Retinal pigment epithelial cell (primary cell): ENCODE measurements at regions not wholly inside any gene's neighbourhood (a gene's known extent, or its start where the extent isn't known, plus 50 kb on each side); places are given as distances from the start of the nearest gene placed in this dataset.

Source experiments
- DNase-seq: peaks from one replicate; pipeline ENCODE4 v3.0.0-alpha.2; 2010; ENCODE audit warnings: low read depth
- H3K4me3 ChIP-seq: 2 replicates; pipeline ENCODE4 v1.5.1; 2011; ENCODE audit warnings: mild to moderate bottlenecking, low read length, control low read depth, moderate library complexity
- CTCF ChIP-seq: conservative IDR thresholded peaks from 2 replicates; pipeline ENCODE4 v1.5.1; 2011; ENCODE audit warnings: low read depth, low read length, control low read depth, inconsistent platforms

- TF ChIP-seq CTCF = no peak
- no peak overlapping the region for H3K4me3 ChIP-seq
- DNase-seq = no peak
Measured at GRCh38 chr12:84603484-84604248, 308.9 kb downstream of the SLC6A15 start.

DNA sequence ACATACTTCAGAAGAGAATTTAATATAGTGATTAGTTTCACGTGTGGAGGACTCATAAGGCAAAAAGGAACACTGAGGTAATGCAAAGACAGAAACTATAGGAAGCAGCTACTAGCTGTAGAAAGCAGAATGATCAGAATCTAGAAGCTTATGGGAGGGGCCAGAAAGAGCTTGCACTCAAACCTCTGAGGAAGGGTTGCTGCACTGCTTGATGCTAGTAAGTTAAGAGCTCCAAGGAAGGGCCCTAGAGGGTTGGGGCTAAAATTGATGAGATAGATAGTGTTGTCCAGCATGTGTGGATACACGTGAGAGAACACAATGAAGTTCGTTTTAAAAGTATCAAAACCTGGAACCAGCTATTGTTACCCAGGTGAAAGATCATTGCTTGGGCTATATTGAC, 311.1 kb downstream of the SLC6A15 start:
- DNase-seq = no peak
- H3K4me3 ChIP-seq = no peak overlapping the region
- no peak for TF ChIP-seq CTCF

GRCh38 chr12:84599539-84599938, 313.1 kb downstream of the SLC6A15 start:
- TF ChIP-seq CTCF = no peak
- DNase-seq = peak; percentile 55

DNA sequence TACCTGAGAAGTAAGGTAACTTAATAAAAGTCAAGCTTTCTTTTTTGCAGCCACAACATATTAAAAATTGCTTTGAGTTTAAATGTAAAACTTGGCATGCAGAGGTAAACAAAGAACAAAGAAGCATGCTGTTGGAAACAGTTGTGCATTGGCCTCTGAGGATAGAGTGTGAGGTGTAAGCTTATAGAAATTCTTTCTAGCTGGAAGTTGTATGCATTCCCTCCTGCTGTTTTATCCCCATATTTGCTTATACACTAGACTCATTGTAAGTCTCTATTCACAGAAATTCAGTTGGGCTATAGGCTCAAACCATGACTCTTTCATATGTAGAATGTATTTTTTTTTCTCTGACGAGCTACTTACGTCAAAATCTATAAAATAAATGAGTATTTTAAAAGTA, 316.3 kb downstream of the SLC6A15 start:
- no peak overlapping the region for H3K4me3 ChIP-seq
- no peak for TF ChIP-seq CTCF
- no peak for DNase-seq

More at GRCh38 chr12:84599539-84599938, 313.1 kb downstream of the SLC6A15 start:
- H3K4me3 ChIP-seq = no peak overlapping the region

DNA sequence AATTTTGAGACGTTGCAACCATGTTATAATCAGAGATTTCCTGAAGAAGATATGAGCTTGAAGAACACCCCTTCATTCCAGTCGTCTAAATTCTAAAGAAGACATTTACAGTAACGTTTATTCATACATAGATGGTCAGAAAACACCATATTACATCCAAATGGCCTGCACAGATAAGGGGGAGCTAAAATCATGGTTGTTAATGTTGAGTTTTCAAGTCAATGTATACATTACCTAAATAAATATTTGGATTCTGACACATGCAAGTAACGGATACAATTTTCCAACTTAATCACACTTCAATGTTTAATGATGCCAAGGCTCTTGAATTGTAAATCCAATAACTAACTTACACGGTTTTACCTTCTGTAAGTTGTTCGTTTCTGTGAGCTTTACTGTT, 318.4 kb downstream of the SLC6A15 start:
- no peak for TF ChIP-seq CTCF
- no peak overlapping the region for H3K4me3 ChIP-seq
- DNase-seq = no peak

DNA sequence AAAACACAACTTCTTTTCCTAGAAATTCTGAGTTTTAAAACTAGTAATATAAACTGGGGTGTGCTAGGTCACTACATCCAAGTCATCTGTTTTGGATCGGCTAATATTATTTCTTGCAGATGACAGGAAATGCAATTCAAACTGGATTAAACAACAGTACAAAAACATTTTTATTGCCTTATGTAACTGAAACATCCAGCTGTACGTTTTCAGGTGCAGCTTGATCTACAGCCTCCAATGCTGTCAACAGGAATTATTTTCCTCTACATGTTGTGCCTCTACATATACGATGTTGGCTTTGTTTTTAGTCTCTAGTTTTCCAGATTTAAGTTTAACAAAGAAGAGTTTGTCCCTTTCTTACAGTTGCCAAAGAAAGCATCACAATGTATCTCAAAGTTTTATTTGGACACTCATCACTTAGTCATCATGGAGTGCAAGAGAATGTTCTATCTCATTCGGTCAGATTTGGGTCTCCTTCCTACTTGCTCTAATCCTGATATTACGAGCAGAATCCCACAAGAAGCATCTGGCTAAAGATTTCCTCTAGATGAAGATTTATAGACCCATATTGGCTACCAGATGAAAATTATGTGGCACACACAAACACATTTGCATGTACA, 326.7 kb downstream of the SLC6A15 start:
- TF ChIP-seq CTCF = no peak
- DNase-seq = no peak
- no peak overlapping the region for H3K4me3 ChIP-seq

GRCh38 chr12:84572196-84572595, 340.4 kb downstream of the SLC6A15 start:
- no peak overlapping the region for H3K4me3 ChIP-seq
- no peak for DNase-seq
- TF ChIP-seq CTCF = no peak
